ENCODE measurements at regions not wholly inside any gene's neighbourhood (a gene's known extent, or its start where the extent isn't known, plus 50 kb on each side); places are given as distances from the start of the nearest gene placed in this dataset.
"Not testable (repeated sequence)": the region's sequence is repeated elsewhere in the genome, so short reads cannot be mapped to it uniquely, and the experiment has no call there.

- ATAC-seq, result no peak
- DNase-seq (ENCODE audit: low spot score), result no peak
These were observed 1962.9 kb upstream of the CDH6 start for GRCh38 chr5:29230591-29230990.

DNA sequence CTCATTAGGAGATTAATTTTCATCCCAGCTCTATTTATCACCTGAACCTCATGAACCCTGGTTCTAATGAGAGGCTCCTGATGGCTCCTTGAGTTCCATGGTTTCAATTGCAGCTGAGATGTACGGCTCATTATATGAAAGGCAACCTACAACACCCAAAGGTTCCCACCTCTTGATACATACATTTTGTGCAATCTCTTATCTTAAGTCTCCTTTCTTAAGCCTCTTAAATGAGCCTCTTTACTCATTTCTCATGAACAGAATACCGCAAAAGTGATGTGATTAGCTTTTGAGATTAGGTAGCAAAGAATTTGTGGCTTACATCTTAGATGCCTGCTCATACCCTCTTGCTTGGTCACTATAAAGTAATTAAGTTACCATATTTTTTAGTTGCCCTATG is 1964.0 kb upstream of the CDH6 start:
- DNase-seq (ENCODE audit: low spot score) (no peak), ATAC-seq (no peak)

- peak; percentile 94 for ATAC-seq
- no peak for DNase-seq (ENCODE audit: low spot score)
These were observed 1975.3 kb upstream of the CDH6 start for GRCh38 chr5:29218138-29218537.

DNA sequence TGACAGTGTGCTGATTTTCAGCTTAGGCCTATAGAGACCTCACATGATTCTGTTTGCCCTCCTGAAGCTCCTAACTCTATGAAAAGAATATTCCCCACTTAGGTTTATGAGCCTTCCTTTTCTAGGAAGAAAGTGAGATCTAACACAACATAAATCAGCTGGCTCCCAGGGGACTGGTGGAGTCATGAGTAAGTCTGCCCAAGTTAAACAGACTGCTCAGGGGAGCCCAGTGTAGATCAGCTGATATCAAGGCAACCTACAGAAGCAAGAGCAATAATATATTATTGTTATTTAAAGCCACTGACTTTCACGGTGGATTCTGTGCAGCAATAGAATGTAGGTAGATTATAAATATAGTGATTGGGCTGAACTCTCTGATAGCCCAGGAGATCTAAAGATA is 1978.6 kb upstream of the CDH6 start:
- DNase-seq (ENCODE audit: low spot score) (no peak), ATAC-seq (no peak)

DNA sequence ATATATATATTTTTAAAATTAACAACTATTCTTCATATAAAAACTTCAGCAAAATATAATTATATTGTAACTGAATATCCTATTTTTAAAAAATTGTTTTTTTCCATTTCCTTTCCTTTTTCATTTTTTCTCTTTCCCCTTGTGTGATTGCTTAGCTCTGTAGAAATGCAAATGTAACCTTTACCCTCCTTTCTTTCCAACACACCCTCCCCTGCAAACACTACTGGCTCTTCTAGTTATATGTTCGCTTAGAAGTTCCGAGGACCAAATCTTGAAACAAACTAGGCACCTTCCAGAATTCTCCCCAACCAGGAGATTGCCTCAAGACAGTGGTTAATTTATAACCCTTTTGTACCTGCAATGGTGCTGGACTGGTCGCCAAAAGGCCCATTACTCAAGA is 1980.0 kb upstream of the CDH6 start:
- DNase-seq (ENCODE audit: low spot score) (no peak), ATAC-seq (peak; percentile 83)

- ATAC-seq, result no peak
- no peak for DNase-seq (ENCODE audit: low spot score)
These were observed 1985.5 kb upstream of the CDH6 start for GRCh38 chr5:29208024-29208423.

GRCh38 chr5:29203049-29203448 is 1990.4 kb upstream of the CDH6 start:
- ATAC-seq, result no peak
- DNase-seq (ENCODE audit: low spot score), result no peak

- DNase-seq (ENCODE audit: low spot score) (no peak), ATAC-seq (no peak)
These were observed 1995.6 kb upstream of the CDH6 start for GRCh38 chr5:29197631-29198454.

- ATAC-seq, result no peak
- no peak for DNase-seq (ENCODE audit: low spot score)
These were observed 1999.5 kb upstream of the CDH6 start for GRCh38 chr5:29193972-29194371.

- ATAC-seq; DNase-seq (ENCODE audit: low spot score): not testable (repeated sequence)
These were observed 2002.0 kb upstream of the CDH6 start for GRCh38 chr5:29191269-29192048.

DNA sequence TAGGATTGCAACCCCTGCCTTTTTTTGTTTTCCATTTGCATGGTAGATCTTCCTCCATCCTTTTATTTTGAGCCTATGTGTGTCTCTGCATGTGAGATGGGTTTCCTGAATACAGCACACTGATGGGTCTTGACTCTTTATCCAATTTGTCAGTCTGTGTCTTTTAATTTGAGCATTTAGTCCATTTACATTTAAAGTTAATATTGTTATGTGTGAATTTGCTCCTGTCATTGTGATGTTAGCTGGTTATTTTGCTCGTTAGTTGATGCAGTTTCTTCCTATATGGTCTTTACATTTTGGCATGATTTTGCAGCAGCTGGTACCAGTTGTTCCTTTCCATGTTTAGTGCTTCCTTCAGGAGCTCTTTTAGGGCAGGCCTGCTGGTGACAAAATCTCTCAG is 2003.1 kb upstream of the CDH6 start:
- DNase-seq (ENCODE audit: low spot score); ATAC-seq: not testable (repeated sequence)

GRCh38 chr5:29186380-29186779 is 2007.1 kb upstream of the CDH6 start:
- not testable (repeated sequence) for ATAC-seq; DNase-seq (ENCODE audit: low spot score)

DNA sequence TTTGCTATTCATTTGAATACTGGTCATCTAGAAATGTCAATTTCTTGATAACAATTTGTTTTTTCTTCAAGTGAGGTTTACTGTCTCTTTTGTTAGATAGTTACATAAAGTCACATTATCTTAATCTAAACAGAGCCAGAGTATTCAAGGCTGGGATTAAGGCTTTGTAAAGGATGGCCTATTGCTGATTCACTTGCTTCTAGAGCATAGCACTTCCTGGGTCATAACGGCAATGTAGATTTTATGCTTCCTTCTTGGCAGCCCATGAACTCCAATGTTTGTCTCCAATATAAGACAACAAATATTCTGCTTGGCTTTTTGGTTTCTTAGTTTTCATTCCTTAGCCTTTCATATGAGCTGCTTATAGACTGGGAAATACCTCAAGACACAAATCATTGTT is 2007.9 kb upstream of the CDH6 start:
- no peak for DNase-seq (ENCODE audit: low spot score)
- no peak for ATAC-seq

GRCh38 chr5:29175774-29176173 is 2017.7 kb upstream of the CDH6 start:
- DNase-seq (ENCODE audit: low spot score) (no peak), ATAC-seq (no peak)

GRCh38 chr5:29170599-29170998 is 2022.9 kb upstream of the CDH6 start:
- DNase-seq (ENCODE audit: low spot score), result no peak
- ATAC-seq, result peak; percentile 63

- DNase-seq (ENCODE audit: low spot score), result no peak
- ATAC-seq, result no peak
These were observed 2023.6 kb upstream of the CDH6 start for GRCh38 chr5:29169886-29170285.

DNA sequence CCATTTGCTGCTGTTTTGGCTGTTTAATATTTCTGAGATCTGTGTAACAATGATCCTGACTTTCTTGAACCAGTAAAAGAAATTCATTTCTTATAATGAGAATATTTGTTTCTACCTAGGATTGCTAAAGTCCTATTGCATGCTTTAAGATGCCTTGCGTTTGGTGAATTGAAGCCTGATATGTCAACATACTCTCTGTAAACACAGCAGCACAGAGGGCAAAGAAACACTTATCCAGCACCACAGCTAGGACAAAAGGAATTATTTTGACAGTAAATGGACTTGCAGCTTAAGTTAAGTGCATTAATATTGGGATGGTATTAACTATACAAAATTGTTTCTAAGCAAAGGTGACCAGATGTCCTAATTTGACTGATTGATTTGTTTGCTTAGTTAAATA is 2031.2 kb upstream of the CDH6 start:
- ATAC-seq, result peak; percentile 83

DNA sequence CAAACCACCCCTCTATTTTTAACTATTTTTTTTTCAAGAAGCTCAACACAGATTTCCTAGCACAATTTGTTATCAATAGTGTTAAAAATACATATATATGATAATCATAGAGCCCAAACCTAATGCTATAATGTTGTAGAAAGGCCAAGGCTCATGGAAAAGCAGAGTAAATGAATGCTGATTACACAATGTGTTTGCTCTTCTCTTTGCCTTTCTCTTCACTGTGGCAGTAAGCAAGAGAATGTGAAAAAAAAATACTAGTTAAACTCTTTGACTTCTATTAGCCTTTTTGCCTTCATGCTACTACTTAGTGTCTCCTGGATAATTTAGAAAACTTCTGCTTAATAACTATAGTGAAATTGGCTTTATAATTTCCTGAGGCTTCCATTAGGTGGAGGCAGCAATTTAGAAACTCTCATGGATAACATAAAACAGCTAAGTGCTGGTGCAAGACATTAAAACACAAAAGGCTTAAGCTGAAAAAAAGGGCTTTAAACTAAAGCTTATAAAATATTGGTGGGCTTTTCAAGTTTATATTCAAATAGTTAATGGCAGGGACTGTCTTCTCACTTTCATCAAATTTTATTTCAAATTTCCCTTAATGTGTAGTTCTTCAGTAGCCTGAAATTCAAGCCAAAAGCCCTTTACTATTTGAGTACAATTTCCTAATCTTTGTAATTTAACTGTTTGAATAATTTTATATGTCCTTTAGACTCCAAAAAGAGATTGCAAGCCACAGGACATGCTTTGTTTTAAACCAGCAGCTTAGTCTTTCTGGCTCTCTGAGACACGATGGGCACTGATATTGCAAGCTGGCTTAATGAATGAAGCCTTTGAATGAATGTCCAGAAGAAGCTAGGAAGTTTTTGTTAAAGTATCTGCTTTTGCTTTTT is 2031.8 kb upstream of the CDH6 start:
- DNase-seq (ENCODE audit: low spot score) (no peak), ATAC-seq (peak; percentile 78)

More for the DNA sequence above, 2031.2 kb upstream of the CDH6 start:
- no peak for DNase-seq (ENCODE audit: low spot score)

GRCh38 chr5:29157975-29158374 is 2035.5 kb upstream of the CDH6 start:
- ATAC-seq, result peak; percentile 62
- no peak for DNase-seq (ENCODE audit: low spot score)

GRCh38 chr5:29150840-29151239 is 2042.6 kb upstream of the CDH6 start:
- no peak for ATAC-seq
- no peak for DNase-seq (ENCODE audit: low spot score)

- no peak for DNase-seq (ENCODE audit: low spot score)
- ATAC-seq, result no peak
These were observed 2044.9 kb upstream of the CDH6 start for GRCh38 chr5:29148581-29148980.
